NCI-H526 treated with DMSO at 0.1 percent for 48 hours (cell line): ENCODE measurements at regions not wholly inside any gene's neighbourhood (a gene's known extent, or its start where the extent isn't known, plus 50 kb on each side); places are given as distances from the start of the nearest gene placed in this dataset.

Experiments used
- DNase-seq: peaks from one replicate; lab custom pipeline; 2025; lab: John Stamatoyannopoulos, UW

GRCh38 chr22:47391169-47392053 lies 629.0 kb downstream of the TBC1D22A start:
- no peak for DNase-seq

- DNase-seq: no peak
These were observed 627.8 kb downstream of the TBC1D22A start for GRCh38 chr22:47390026-47390970.

- no peak for DNase-seq
These were observed 626.8 kb downstream of the TBC1D22A start for GRCh38 chr22:47389201-47389600.

GRCh38 chr22:47388778-47389177 lies 626.3 kb downstream of the TBC1D22A start:
- no peak for DNase-seq

- DNase-seq: no peak
These were observed 625.9 kb downstream of the TBC1D22A start for GRCh38 chr22:47388331-47388730.

- DNase-seq: no peak
These were observed 624.5 kb downstream of the TBC1D22A start for GRCh38 chr22:47386812-47387510.

- DNase-seq: no peak
These were observed 622.5 kb downstream of the TBC1D22A start for GRCh38 chr22:47384977-47385376.

- DNase-seq: no peak
These were observed 619.9 kb downstream of the TBC1D22A start for GRCh38 chr22:47382164-47382890.

GRCh38 chr22:47381240-47381639 lies 618.8 kb downstream of the TBC1D22A start:
- DNase-seq: no peak

GRCh38 chr22:47380692-47381091 lies 618.2 kb downstream of the TBC1D22A start:
- DNase-seq: no peak

GRCh38 chr22:47379037-47379436 lies 616.6 kb downstream of the TBC1D22A start:
- DNase-seq: no peak

GRCh38 chr22:47377926-47378560 lies 615.6 kb downstream of the TBC1D22A start:
- DNase-seq: no peak

GRCh38 chr22:47376901-47377505 lies 614.6 kb downstream of the TBC1D22A start:
- no peak for DNase-seq

- no peak for DNase-seq
These were observed 613.9 kb downstream of the TBC1D22A start for GRCh38 chr22:47376322-47376700.

- DNase-seq: no peak
These were observed 613.3 kb downstream of the TBC1D22A start for GRCh38 chr22:47375621-47376321.

- DNase-seq: no peak
These were observed 612.6 kb downstream of the TBC1D22A start for GRCh38 chr22:47374901-47375575.

- DNase-seq: no peak
These were observed 611.9 kb downstream of the TBC1D22A start for GRCh38 chr22:47374273-47374771.

GRCh38 chr22:47373648-47374272 lies 611.3 kb downstream of the TBC1D22A start:
- DNase-seq: no peak
